Endodermal cell (in vitro differentiated cells): ENCODE measurements at regions not wholly inside any gene's neighbourhood (a gene's known extent, or its start where the extent isn't known, plus 50 kb on each side); places are given as distances from the start of the nearest gene placed in this dataset.
"Not testable (repeated sequence)": the region's sequence is repeated elsewhere in the genome, so short reads cannot be mapped to it uniquely, and the experiment has no call there.

ENCODE experiments used
- DNase-seq: peaks from one replicate; pipeline ENCODE4 v3.0.0-alpha.2; 2017
- H3K27ac ChIP-seq: 2 replicates; pipeline ENCODE4 v1.5.1; 2013; ENCODE audit warnings: mild to moderate bottlenecking, low read depth, low read length, moderate library complexity
- H3K27me3 ChIP-seq: 2 replicates; pipeline ENCODE4 v1.6.1; 2013; ENCODE audit warnings: mild to moderate bottlenecking, low read length, moderate library complexity; ENCODE audit not compliant: insufficient read depth, control insufficient read depth, poor library complexity, severe bottlenecking
- H3K36me3 ChIP-seq: 2 replicates; pipeline ENCODE4 v1.7.0; 2013; ENCODE audit warnings: mild to moderate bottlenecking, low read length, moderate library complexity; ENCODE audit not compliant: control insufficient read depth, insufficient read depth
- H3K4me1 ChIP-seq: one replicate; pipeline ENCODE4 v1.7.0; 2013; ENCODE audit warnings: low read length; ENCODE audit not compliant: control insufficient read depth, insufficient read depth
- H3K4me3 ChIP-seq: 2 replicates; pipeline ENCODE4 v1.5.1; 2013; ENCODE audit warnings: mild to moderate bottlenecking, low read length, moderate library complexity
- H3K9ac ChIP-seq: 2 replicates; pipeline ENCODE4 v1.6.1; 2013; ENCODE audit warnings: mild to moderate bottlenecking, low read length, moderate library complexity; ENCODE audit not compliant: poor library complexity, severe bottlenecking; ENCODE audit errors: extremely low read depth
- H3K9me3 ChIP-seq: 2 replicates; pipeline ENCODE4 v1.6.1; 2013; ENCODE audit warnings: mild to moderate bottlenecking, low read length, moderate library complexity; ENCODE audit not compliant: control insufficient read depth
- H3K27ac Mint-ChIP-seq: 2 replicates; pipeline ENCODE4 v1.8.0; 2020; ENCODE audit warnings: mixed read lengths
- H3K27me3 Mint-ChIP-seq: 2 replicates; pipeline ENCODE4 v1.8.0; 2021; ENCODE audit warnings: mild to moderate bottlenecking, mixed read lengths; ENCODE audit not compliant: insufficient read depth
- H3K36me3 Mint-ChIP-seq: 2 replicates; pipeline ENCODE4 v1.8.0; 2020; ENCODE audit warnings: low read depth, mixed read lengths
- H3K4me1 Mint-ChIP-seq: 2 replicates; pipeline ENCODE4 v1.8.0; 2020; ENCODE audit warnings: mixed read lengths
- H3K4me3 Mint-ChIP-seq: 2 replicates; pipeline ENCODE4 v1.8.0; 2020; ENCODE audit warnings: mild to moderate bottlenecking, moderate library complexity, mixed read lengths
- H3K9me3 Mint-ChIP-seq: 2 replicates; pipeline ENCODE4 v1.8.0; 2020; ENCODE audit warnings: mild to moderate bottlenecking, mixed read lengths
- CTCF ChIP-seq: fragments of 200-600 bp; sonication (generic); conservative IDR thresholded peaks from 2 replicates; pipeline ENCODE4 v1.5.0; 2021; ENCODE audit warnings: antibody characterized with exemption, mild to moderate bottlenecking
- WGBS, 2 experiments: methylation state at CpG; one replicate each; pipeline versions ENCODE4 v1.1.5 to v1.1.7; 2013; ENCODE audit warnings: missing lambda C conversion rate in 2 of 2, mixed read lengths in 1 of 2; ENCODE audit not compliant: insufficient coverage in 1 of 2, insufficient read length in 1 of 2; 5-methylcytosine and 5-hydroxymethylcytosine counted together

- Histone ChIP-seq H3K9me3 (peaks cover 5% of the 10 kb centered on the region), H3K36me3 (no peaks in the 10 kb centered on the region), H3K9ac (no peak overlapping the region), H3K4me3 (no peak overlapping the region), H3K27ac (no peak overlapping the region), H3K27me3 (no peaks in the 10 kb centered on the region), H3K4me1 (no peaks in the 10 kb centered on the region)
- no peak for TF ChIP-seq CTCF
- Mint-ChIP-seq H3K9me3 (peaks cover 16% of the 10 kb centered on the region), H3K27me3 (peaks cover 11% of the 10 kb centered on the region), H3K27ac (no peak overlapping the region), H3K4me1 (peaks cover 5% of the 10 kb centered on the region), H3K36me3 (no peaks in the 10 kb centered on the region), H3K4me3 (no peak overlapping the region)
- WGBS, 2 experiments = 91% methylated on average over 3 of the region's 3 CpGs; no CpG with 5 or more reads in 1 of the 2 experiments
- DNase-seq = no peak
Measured at GRCh38 chr11:57941875-57942274, 81.8 kb upstream of the OR9Q1 start.

- no peak overlapping the region for H3K27ac ChIP-seq
- WGBS, 2 experiments = 88% methylated on average over 1 of the region's 1 CpG; no CpG with 5 or more reads in 1 of the 2 experiments
- H3K9me3 Mint-ChIP-seq = peaks cover 16% of the 10 kb centered on the region
- no peaks in the 10 kb centered on the region for H3K4me1 ChIP-seq
- peaks cover 3% of the 10 kb centered on the region for H3K4me1 Mint-ChIP-seq
- peaks cover 11% of the 10 kb centered on the region for H3K27me3 Mint-ChIP-seq
- no peaks in the 10 kb centered on the region for H3K36me3 Mint-ChIP-seq
- DNase-seq = no peak
- H3K27me3 ChIP-seq = no peaks in the 10 kb centered on the region
- peaks cover 5% of the 10 kb centered on the region for H3K9me3 ChIP-seq
- no peak for TF ChIP-seq CTCF
- no peak overlapping the region for H3K4me3 Mint-ChIP-seq
- H3K36me3 ChIP-seq = no peaks in the 10 kb centered on the region
- no peak overlapping the region for H3K27ac Mint-ChIP-seq
- H3K9ac ChIP-seq = no peak overlapping the region
- H3K4me3 ChIP-seq = no peak overlapping the region
Measured at GRCh38 chr11:57942808-57943207, 80.9 kb upstream of the OR9Q1 start.

- not testable (repeated sequence) for H3K4me3 ChIP-seq, H3K27me3 ChIP-seq, H3K4me3 Mint-ChIP-seq, H3K27ac Mint-ChIP-seq, H3K27ac ChIP-seq, H3K4me1 ChIP-seq, H3K36me3 Mint-ChIP-seq, H3K4me1 Mint-ChIP-seq, H3K9ac ChIP-seq, H3K9me3 ChIP-seq, DNase-seq, H3K36me3 ChIP-seq
- H3K9me3 Mint-ChIP-seq = peaks cover 16% of the 10 kb centered on the region
- H3K27me3 Mint-ChIP-seq = peaks cover 11% of the 10 kb centered on the region
- 89 to 93% methylated on average over 10 to 25 of the region's 28 CpGs for WGBS, 2 experiments
Measured at GRCh38 chr11:57943766-57944165, 79.9 kb upstream of the OR9Q1 start.

GRCh38 chr11:57946628-57947027 lies 77.1 kb upstream of the OR9Q1 start:
- no peak overlapping the region for H3K4me3 ChIP-seq
- 83 to 85% methylated on average over 1 to 2 of the region's 2 CpGs for WGBS, 2 experiments

More at GRCh38 chr11:57946628-57947027, 77.1 kb upstream of the OR9Q1 start:
- Histone ChIP-seq H3K9ac (no peak overlapping the region), H3K27me3 (no peaks in the 10 kb centered on the region), H3K27ac (no peak overlapping the region), H3K36me3 (no peaks in the 10 kb centered on the region), H3K4me1 (no peaks in the 10 kb centered on the region), H3K9me3 (peaks cover 5% of the 10 kb centered on the region)
- peaks cover 18% of the 10 kb centered on the region for H3K9me3 Mint-ChIP-seq
- peaks cover 4% of the 10 kb centered on the region for H3K27me3 Mint-ChIP-seq
- no peak for TF ChIP-seq CTCF
- H3K36me3 Mint-ChIP-seq = no peaks in the 10 kb centered on the region
- no peaks in the 10 kb centered on the region for H3K4me1 Mint-ChIP-seq
- peak overlapping the region; percentile 23 for H3K27ac Mint-ChIP-seq
- H3K4me3 Mint-ChIP-seq = no peak overlapping the region
- no peak for DNase-seq
